Coronary artery (tissue), 2 donors: ENCODE measurements at regions not wholly inside any gene's neighbourhood (a gene's known extent, or its start where the extent isn't known, plus 50 kb on each side); places are given as distances from the start of the nearest gene placed in this dataset.

Source experiments
- DNase-seq: peaks from one replicate; pipeline ENCODE4 v3.0.0-alpha.2; 2017; ENCODE audit warnings: low spot score
- H3K27ac ChIP-seq, 2 donors: fragments of 200-600 bp; sonication (generic); one replicate each; pipeline ENCODE4 v1.5.1; 2016 to 2019
- H3K4me3 ChIP-seq: fragments of 200-600 bp; sonication (generic); 2 replicates; pipeline ENCODE4 v1.5.1; 2016; ENCODE audit warnings: mild to moderate bottlenecking, moderate library complexity
- TF ChIP-seq, protein P1 (sequence below): fragments of 200-600 bp; sonication (generic); IDR thresholded peaks from one replicate; pipeline ENCODE4 v1.5.1; 2019; ENCODE audit warnings: antibody characterized with exemption

DNA sequence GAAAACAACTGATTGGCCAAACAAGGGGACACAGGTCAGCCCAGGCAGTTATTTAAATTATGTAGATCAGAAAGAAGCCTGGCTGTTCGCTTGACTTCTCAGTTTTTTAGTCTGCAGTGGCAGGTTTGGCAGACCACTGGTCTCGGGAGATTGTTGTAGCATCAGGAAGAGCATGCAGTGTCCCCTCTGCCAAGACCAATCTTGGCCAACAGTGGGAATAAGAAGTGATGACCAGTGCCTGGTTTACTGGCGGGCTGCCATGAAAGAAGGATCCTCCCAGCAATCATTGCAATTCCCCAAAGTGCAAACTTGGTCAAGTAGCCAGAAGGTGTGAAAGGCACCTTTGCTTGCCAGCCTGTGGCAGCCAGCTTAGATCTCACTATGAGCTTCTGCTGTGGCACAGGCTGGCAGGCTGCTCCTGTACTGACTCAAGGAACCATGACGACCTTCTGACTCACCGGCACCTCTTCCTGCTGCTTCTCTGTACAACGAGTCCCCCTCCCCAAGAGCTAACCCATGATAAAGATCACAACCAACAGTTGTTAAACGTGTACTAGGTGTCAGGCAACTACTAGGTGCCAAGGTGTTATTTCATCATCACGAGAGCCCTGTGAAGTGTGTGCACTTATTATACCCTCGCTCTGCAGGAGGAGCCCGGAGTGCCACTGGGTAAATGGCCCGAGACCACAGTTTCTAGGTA lies 76.8 kb upstream of the DUSP22 start:
- TF ChIP-seq, protein P1, sequence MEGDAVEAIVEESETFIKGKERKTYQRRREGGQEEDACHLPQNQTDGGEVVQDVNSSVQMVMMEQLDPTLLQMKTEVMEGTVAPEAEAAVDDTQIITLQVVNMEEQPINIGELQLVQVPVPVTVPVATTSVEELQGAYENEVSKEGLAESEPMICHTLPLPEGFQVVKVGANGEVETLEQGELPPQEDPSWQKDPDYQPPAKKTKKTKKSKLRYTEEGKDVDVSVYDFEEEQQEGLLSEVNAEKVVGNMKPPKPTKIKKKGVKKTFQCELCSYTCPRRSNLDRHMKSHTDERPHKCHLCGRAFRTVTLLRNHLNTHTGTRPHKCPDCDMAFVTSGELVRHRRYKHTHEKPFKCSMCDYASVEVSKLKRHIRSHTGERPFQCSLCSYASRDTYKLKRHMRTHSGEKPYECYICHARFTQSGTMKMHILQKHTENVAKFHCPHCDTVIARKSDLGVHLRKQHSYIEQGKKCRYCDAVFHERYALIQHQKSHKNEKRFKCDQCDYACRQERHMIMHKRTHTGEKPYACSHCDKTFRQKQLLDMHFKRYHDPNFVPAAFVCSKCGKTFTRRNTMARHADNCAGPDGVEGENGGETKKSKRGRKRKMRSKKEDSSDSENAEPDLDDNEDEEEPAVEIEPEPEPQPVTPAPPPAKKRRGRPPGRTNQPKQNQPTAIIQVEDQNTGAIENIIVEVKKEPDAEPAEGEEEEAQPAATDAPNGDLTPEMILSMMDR, result no peak
- H3K27ac ChIP-seq, result no peak overlapping the region
- no peak for DNase-seq
- no peak overlapping the region for H3K4me3 ChIP-seq

DNA sequence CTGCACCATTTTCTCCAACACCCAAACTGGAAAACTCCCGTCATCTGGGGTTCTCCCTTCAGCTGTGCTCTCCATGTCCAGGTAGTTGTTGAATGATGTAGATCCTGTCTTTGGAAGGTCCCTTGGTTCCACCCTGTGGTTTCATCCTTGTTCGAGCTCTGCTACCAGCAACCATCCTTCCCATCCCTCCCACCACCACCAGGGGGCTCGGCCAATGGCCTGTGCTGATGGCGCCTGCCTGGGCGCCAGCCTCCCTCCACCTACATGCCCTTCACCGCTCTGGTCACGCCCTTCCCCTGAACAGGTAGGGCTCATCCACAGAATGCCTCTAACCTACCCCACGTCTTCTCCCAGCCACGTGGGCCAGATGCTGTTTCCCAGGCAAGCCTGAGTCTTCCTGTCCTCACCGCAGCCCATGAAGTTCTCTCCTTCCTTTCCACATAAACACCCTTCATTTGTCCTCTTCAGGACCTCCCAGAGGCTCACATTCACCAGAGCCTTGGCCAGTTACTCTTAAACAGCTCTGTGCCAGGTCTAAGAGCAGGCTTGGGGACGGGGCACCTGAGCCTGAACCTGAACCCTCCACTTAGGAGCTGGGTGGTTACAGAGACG lies 75.1 kb upstream of the DUSP22 start:
- Histone ChIP-seq H3K4me3 (no peak overlapping the region), H3K27ac (no peak overlapping the region)
- TF ChIP-seq, protein P1, result no peak
- no peak for DNase-seq

DNA sequence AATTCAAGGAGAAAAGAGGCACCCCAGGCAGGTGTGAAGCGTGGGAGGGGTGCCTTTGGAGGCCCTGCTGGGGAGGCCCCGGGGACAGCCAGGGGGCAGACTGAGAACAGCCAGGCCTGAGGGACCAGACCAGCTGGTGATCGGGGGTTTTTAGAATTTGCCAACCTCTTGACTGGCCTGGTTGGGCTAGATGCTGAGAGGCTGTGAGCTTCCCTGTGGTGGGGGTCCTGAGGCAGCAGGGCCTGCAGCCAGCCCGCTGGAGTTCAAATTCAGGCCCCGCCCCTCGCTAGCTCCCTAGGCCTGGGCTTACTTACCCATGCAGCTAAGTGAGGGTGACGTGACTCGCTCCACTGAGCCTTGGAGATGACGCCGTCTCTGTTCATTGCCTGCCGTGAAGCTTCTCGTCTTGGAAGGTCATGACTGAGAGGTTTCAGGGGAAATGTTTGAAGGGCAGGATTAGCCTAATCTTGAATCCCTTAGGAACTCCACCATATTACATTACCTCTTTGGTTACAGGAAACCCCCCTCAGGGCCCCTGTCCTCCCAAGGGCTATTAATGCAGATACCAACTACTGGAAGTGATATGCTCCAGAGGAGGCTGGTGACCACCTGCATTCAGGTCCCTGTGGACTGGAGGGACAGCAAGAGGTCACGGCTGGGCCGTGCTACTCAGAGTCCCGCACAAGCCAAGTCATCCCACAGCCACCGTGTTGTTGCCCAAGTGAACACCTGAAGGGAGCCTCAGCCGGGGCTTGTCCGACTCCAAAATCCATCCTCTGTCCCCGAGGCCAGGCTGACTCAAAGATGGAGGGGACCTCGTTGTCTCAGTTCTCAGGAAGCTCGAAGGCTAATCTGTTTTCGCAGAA lies 73.9 kb upstream of the DUSP22 start:
- TF ChIP-seq, protein P1, result no peak
- no peak overlapping the region for H3K4me3 ChIP-seq
- no peak for DNase-seq
- H3K27ac ChIP-seq, result no peak overlapping the region

DNA sequence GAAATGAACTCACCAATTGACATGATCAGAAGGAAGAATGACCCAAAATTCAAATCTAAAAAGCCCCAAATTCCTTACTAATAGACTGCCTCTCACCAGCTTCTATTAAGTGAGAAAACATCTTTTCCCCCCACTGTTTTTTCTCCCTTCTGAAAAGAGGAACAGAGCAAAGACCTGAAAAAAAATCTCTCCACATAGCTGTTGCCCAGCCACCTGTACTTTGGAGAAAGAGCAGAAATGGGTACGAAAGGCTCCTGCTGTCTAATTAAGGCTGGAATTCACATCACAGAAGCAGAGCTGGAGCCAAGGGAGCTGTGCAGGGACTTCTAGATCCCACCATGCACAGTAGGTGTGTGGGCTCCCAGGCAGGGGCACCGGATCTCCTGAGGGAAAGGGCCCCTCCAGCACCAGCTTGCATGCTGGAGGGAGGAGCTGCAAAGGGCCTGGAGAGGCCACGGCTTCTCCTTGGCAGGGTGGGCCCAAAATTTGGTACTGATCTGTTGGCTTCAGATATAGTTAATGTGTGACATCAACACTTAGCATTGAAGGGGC lies 73.2 kb upstream of the DUSP22 start:
- no peak for DNase-seq
- Histone ChIP-seq H3K27ac (no peak overlapping the region), H3K4me3 (no peak overlapping the region)
- TF ChIP-seq, protein P1, result no peak

DNA sequence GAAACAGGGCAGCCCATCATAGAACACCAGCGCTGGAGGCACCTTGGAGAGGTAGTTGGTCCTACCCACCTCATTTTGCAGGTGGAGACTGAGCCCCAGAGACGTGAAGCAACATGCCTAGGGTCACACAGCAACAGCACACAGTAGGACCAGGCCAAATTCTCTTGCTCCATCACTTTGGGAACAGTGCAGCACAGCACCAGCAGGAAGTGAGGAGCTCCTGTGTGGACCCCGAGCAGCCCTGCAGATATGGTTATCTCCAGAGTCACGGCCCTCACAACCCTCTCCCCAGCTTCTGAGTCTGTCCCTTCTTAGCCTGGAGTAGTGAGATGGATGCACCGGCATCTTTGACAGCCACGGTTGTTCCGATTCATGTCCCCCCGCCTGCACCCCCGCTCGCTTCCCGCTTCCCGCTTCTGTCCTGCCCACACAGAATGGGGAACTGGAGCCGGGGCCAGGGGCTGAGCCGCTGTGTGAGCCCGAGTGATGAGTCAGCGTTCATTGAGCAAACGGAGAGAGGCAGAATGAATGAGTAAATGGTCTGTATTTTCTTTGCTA lies 72.6 kb upstream of the DUSP22 start:
- H3K27ac ChIP-seq, result no peak overlapping the region
- TF ChIP-seq, protein P1, result no peak
- no peak for DNase-seq
- no peak overlapping the region for H3K4me3 ChIP-seq

DNA sequence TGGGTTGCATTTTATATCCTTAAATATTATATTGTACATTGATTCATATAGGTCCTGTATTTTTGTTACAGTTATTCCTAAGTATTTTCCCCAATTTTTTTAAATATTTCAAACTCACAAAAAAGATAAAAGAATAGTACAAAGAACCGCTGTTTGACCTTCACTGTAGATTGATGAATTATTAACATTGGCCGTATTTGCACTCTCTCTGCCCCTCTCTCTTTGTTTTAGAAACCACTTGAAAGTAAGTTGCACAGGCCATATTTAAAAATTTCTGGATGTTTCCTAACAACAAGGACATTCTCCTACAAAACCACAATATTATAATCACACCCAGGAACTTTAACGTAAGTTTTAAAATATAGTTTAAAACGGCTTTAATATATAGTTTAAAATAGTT lies 72.0 kb upstream of the DUSP22 start:
- H3K27ac ChIP-seq, result no peak overlapping the region
- no peak overlapping the region for H3K4me3 ChIP-seq
- TF ChIP-seq, protein P1, result no peak
- DNase-seq, result no peak
